HL-60 (cell line): ENCODE measurements at regions not wholly inside any gene's neighbourhood (a gene's known extent, or its start where the extent isn't known, plus 50 kb on each side); places are given as distances from the start of the nearest gene placed in this dataset.

Experiments used
- DNase-seq, 2 experiments: peaks; one replicate each; pipeline ENCODE4 v3.0.0-alpha.2; 2010 to 2020; ENCODE audit warnings: low read depth in 1 of 2, low spot score in 1 of 2
- H3K27ac ChIP-seq: fragments of 250-450 bp; sonication (Bioruptor Pico); replicated peaks from 2 replicates; pipeline ENCODE4 v1.5.1; 2020; ENCODE audit warnings: mild to moderate bottlenecking, moderate library complexity
- H3K27me3 ChIP-seq: fragments of 250-450 bp; sonication (Bioruptor Pico); 2 replicates; pipeline ENCODE4 v1.5.1; 2021; ENCODE audit warnings: mild to moderate bottlenecking, moderate library complexity; ENCODE audit not compliant: insufficient read depth, poor library complexity, severe bottlenecking
- H3K4me3 ChIP-seq: replicated peaks from 2 replicates; pipeline ENCODE4 v1.5.1; 2011; ENCODE audit warnings: mild to moderate bottlenecking, control low read depth, low read length; ENCODE audit not compliant: insufficient read depth
- CTCF ChIP-seq: IDR thresholded peaks from one replicate; pipeline ENCODE4 v1.5.1; 2011; ENCODE audit warnings: low read length, control low read depth, inconsistent platforms; ENCODE audit not compliant: insufficient read depth
- GABPA ChIP-seq: IDR thresholded peaks from 2 replicates; pipeline ENCODE4 v1.6.1; 2012; ENCODE audit warnings: low read depth
- POLR2AphosphoS5 ChIP-seq: IDR thresholded peaks from 2 replicates; pipeline ENCODE4 v1.6.1; 2012; ENCODE audit warnings: low read depth
- REST ChIP-seq: IDR thresholded peaks from 2 replicates; pipeline ENCODE4 v1.6.1; 2012; ENCODE audit warnings: low read depth; ENCODE audit not compliant: insufficient replicate concordance
- SPI1 ChIP-seq: IDR thresholded peaks from 2 replicates; pipeline ENCODE4 v1.6.1; 2012; ENCODE audit warnings: low read depth, mild to moderate bottlenecking, borderline replicate concordance

- TF ChIP-seq POLR2AphosphoS5 = no peak
- no peak for TF ChIP-seq REST
- TF ChIP-seq CTCF = no peak
- TF ChIP-seq SPI1 = no peak
- no peak for TF ChIP-seq GABPA
- Histone ChIP-seq H3K4me3 (no peak overlapping the region), H3K27me3 (no peaks in the 10 kb centered on the region), H3K27ac (no peak overlapping the region)
- DNase-seq = no peak
These were observed 568.9 kb downstream of the ANXA1 start for GRCh38 chr9:73720601-73721000.

- no peaks in the 10 kb centered on the region for H3K27me3 ChIP-seq
- TF ChIP-seq POLR2AphosphoS5 = no peak
- no peak for TF ChIP-seq CTCF
- TF ChIP-seq GABPA = no peak
- no peak for TF ChIP-seq SPI1
- DNase-seq = no peak
- H3K4me3 ChIP-seq = no peak overlapping the region
- no peak overlapping the region for H3K27ac ChIP-seq
These were observed 584.6 kb downstream of the ANXA1 start for GRCh38 chr9:73736270-73736669.

GRCh38 chr9:73738741-73739530 lies 587.3 kb downstream of the ANXA1 start:
- H3K27me3 ChIP-seq = no peaks in the 10 kb centered on the region
- TF ChIP-seq POLR2AphosphoS5 = no peak
- TF ChIP-seq REST = no peak
- TF ChIP-seq CTCF = no peak
- no peak for TF ChIP-seq GABPA
- no peak for TF ChIP-seq SPI1
- DNase-seq = no peak

GRCh38 chr9:73741316-73741715 lies 589.7 kb downstream of the ANXA1 start:
- TF ChIP-seq POLR2AphosphoS5 = no peak
- no peak for TF ChIP-seq REST
- TF ChIP-seq GABPA = no peak
- no peak for TF ChIP-seq CTCF
- DNase-seq = no peak
- H3K4me3 ChIP-seq = no peak overlapping the region
- H3K27me3 ChIP-seq = no peaks in the 10 kb centered on the region
- no peak overlapping the region for H3K27ac ChIP-seq

More at GRCh38 chr9:73738741-73739530, 587.3 kb downstream of the ANXA1 start:
- no peak overlapping the region for H3K27ac ChIP-seq
- no peak overlapping the region for H3K4me3 ChIP-seq
